ENCODE measurements at regions not wholly inside any gene's neighbourhood (a gene's known extent, or its start where the extent isn't known, plus 50 kb on each side); places are given as distances from the start of the nearest gene placed in this dataset.

DNA sequence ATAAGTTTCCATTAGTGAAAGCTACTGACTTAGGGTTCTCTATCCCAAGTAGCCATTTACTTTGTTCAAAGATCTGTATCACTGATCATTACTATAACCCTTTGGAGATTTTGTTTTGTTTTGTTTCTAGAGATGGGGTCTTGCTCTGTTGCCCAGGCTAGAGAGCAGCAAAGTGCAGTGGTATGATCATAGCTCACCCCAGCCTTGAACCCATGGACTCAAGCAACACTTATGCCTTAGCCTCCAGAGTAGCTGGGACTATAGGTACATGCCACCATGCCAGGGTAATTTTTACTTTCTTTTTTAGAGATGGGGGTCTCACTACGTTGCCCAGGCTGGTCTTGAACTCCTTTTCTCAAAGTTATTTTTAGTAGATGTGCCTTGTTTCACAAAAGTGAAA, 154.7 kb downstream of the KCNJ2 start:
- Histone ChIP-seq H3K4me1 (no peaks in the 10 kb centered on the region), H3K9me3 (peaks cover 1% of the 10 kb centered on the region; the same call in 1 of the 3 replicates), H3K27ac (no peak overlapping the region), H3K4me2 (no peak overlapping the region), H3K4me3 (no peak overlapping the region)
- ChIA-PET CTCF (interaction anchor here (1.3 kb wide), 1 partner anchor 14 kb away, joined by 4 read pairs; no protein-coding TSS in a partner anchor), POLR2A (no interaction called here)
- no peak for FAIRE-seq
- DNase-seq (ENCODE audit: low read depth in 1 of 2, low spot score in 1 of 2), result no peak
- 0% methylated on average over 1 of the region's 1 CpG for WGBS (ENCODE audit: missing lambda C conversion rate)
- TF ChIP-seq POLR2AphosphoS2 (conservative IDR thresholded peaks at IDR 0.05; ENCODE audit: low read length) (no peak), ZFP36 (IDR thresholded peaks at IDR 0.05; ENCODE audit: borderline replicate concordance, partially characterized antibody) (no peak)
- TF ChIP-seq, protein P1, sequence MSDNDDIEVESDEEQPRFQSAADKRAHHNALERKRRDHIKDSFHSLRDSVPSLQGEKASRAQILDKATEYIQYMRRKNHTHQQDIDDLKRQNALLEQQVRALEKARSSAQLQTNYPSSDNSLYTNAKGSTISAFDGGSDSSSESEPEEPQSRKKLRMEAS (IDR thresholded peaks at IDR 0.05), result no peak
- TF ChIP-seq, protein P2, sequence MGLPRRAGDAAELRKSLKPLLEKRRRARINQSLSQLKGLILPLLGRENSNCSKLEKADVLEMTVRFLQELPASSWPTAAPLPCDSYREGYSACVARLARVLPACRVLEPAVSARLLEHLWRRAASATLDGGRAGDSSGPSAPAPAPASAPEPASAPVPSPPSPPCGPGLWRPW (IDR thresholded peaks at IDR 0.05), result no peak
- ATAC-seq, result no peak

DNA sequence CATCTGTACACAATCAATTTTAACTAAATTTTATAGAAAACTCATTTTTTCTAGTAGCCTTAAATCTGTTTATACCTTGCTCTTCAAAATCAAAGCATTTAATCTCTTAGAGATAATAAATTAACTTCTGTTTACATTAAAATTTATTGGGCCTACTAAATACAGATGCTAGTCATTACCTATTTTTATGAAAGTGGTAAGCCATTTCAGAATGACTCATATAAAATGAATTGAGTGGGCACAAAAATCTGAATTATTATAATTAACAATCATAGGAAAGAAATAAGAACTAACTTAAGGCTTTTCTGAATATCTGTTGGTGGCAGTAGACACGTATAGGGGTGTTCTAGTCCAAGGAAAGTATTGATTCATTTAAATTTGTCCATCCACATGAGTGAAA, 157.9 kb downstream of the KCNJ2 start:
- Histone ChIP-seq H3K9me3 (peaks cover 2% of the 10 kb centered on the region; the same call in 1 of the 3 replicates), H3K4me2 (no peak overlapping the region), H3K4me1 (no peaks in the 10 kb centered on the region), H3K27ac (no peak overlapping the region), H3K4me3 (no peak overlapping the region)
- no peak for ATAC-seq
- TF ChIP-seq TP53 (CRISPR knock-in tag; IDR thresholded peaks at IDR 0.05) (no peak), RFX5 (IDR thresholded peaks at IDR 0.05) (no peak), RCOR1 (IDR thresholded peaks at IDR 0.05; ENCODE audit: low read depth, low read length) (no peak), JUNB (IDR thresholded peaks at IDR 0.05) (no peak), CEBPB (IDR thresholded peaks at IDR 0.05) (no peak), HOXA7 (CRISPR knock-in tag; IDR thresholded peaks at IDR 0.05) (no peak)
- TF ChIP-seq, protein P3, sequence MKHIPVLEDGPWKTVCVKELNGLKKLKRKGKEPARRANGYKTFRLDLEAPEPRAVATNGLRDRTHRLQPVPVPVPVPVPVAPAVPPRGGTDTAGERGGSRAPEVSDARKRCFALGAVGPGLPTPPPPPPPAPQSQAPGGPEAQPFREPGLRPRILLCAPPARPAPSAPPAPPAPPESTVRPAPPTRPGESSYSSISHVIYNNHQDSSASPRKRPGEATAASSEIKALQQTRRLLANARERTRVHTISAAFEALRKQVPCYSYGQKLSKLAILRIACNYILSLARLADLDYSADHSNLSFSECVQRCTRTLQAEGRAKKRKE (CRISPR knock-in tag; IDR thresholded peaks at IDR 0.05; ENCODE audit: low read depth), result no peak
- TF ChIP-seq, protein P4, sequence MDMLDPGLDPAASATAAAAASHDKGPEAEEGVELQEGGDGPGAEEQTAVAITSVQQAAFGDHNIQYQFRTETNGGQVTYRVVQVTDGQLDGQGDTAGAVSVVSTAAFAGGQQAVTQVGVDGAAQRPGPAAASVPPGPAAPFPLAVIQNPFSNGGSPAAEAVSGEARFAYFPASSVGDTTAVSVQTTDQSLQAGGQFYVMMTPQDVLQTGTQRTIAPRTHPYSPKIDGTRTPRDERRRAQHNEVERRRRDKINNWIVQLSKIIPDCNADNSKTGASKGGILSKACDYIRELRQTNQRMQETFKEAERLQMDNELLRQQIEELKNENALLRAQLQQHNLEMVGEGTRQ (IDR thresholded peaks at IDR 0.05), result no peak
- TF ChIP-seq, protein P5, sequence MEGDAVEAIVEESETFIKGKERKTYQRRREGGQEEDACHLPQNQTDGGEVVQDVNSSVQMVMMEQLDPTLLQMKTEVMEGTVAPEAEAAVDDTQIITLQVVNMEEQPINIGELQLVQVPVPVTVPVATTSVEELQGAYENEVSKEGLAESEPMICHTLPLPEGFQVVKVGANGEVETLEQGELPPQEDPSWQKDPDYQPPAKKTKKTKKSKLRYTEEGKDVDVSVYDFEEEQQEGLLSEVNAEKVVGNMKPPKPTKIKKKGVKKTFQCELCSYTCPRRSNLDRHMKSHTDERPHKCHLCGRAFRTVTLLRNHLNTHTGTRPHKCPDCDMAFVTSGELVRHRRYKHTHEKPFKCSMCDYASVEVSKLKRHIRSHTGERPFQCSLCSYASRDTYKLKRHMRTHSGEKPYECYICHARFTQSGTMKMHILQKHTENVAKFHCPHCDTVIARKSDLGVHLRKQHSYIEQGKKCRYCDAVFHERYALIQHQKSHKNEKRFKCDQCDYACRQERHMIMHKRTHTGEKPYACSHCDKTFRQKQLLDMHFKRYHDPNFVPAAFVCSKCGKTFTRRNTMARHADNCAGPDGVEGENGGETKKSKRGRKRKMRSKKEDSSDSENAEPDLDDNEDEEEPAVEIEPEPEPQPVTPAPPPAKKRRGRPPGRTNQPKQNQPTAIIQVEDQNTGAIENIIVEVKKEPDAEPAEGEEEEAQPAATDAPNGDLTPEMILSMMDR (IDR thresholded peaks at IDR 0.05), result no peak
- DNase-seq (ENCODE audit: low read depth in 1 of 2, low spot score in 1 of 2), result no peak
- FAIRE-seq, result no peak
- CTCF ChIA-PET, result no interaction called here
- 15% methylated on average over 1 of the region's 1 CpG for WGBS (ENCODE audit: missing lambda C conversion rate)
- POLR2A ChIA-PET, result no interaction called here

DNA sequence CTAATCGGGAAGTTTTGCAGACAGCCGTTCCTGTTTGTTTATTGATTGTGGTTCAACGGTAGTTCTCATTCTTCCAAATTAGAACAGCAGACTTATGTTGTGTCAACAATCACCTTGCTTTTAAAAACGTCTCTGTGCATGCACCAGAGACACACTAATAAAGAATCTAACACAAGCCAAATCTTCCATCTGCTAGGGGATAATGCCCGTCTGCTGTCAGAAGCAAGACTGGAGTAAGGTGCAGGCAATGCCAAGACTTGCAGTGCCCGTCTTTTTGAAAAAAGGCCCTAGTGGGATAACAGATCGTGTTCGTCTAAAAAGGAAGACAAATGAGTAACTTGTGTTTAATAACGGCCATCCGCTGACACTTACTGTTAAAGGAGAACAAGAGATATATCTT, 158.4 kb downstream of the KCNJ2 start:
- ATAC-seq, result no peak
- H3K4me2 ChIP-seq, result no peak overlapping the region
- no peak overlapping the region for H3K27ac ChIP-seq
- POLR2A ChIA-PET, result no interaction called here
- CTCF ChIA-PET, result interaction anchor here (0.6 kb wide), 1 partner anchor 13 kb away, joined by 3 read pairs; no protein-coding TSS in a partner anchor
- no peak for FAIRE-seq
- TF ChIP-seq RFX5 (IDR thresholded peaks at IDR 0.05) (no peak), ESRRA (IDR thresholded peaks at IDR 0.05; ENCODE audit: borderline replicate concordance, low read length) (no peak), RARB (CRISPR knock-in tag; IDR thresholded peaks at IDR 0.05) (no peak), CHD2 (IDR thresholded peaks at IDR 0.05; ENCODE audit: low read length, partially characterized antibody) (no peak), EHMT2 (IDR thresholded peaks at IDR 0.05; ENCODE audit: low read depth) (no peak), ZC3H11A (IDR thresholded peaks at IDR 0.05) (no peak), CHD4 (IDR thresholded peaks at IDR 0.05; ENCODE audit: borderline replicate concordance) (no peak)
- TF ChIP-seq, protein P6, sequence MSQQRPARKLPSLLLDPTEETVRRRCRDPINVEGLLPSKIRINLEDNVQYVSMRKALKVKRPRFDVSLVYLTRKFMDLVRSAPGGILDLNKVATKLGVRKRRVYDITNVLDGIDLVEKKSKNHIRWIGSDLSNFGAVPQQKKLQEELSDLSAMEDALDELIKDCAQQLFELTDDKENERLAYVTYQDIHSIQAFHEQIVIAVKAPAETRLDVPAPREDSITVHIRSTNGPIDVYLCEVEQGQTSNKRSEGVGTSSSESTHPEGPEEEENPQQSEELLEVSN (IDR thresholded peaks at IDR 0.05; ENCODE audit: borderline replicate concordance, low read depth), result no peak
- TF ChIP-seq, protein P7, sequence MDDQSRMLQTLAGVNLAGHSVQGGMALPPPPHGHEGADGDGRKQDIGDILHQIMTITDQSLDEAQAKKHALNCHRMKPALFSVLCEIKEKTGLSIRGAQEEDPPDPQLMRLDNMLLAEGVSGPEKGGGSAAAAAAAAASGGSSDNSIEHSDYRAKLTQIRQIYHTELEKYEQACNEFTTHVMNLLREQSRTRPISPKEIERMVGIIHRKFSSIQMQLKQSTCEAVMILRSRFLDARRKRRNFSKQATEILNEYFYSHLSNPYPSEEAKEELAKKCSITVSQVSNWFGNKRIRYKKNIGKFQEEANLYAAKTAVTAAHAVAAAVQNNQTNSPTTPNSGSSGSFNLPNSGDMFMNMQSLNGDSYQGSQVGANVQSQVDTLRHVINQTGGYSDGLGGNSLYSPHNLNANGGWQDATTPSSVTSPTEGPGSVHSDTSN (IDR thresholded peaks at IDR 0.05), result no peak
- no peak for DNase-seq (ENCODE audit: low read depth in 1 of 2, low spot score in 1 of 2)
- peaks cover 2% of the 10 kb centered on the region; the same call in 1 of the 3 replicates for H3K9me3 ChIP-seq
- no peaks in the 10 kb centered on the region for H3K4me1 ChIP-seq
- no peak overlapping the region for H3K4me3 ChIP-seq
- WGBS (ENCODE audit: missing lambda C conversion rate), result 59% methylated on average over 10 of the region's 10 CpGs
